IMR-90 (cell line): ENCODE measurements at regions not wholly inside any gene's neighbourhood (a gene's known extent, or its start where the extent isn't known, plus 50 kb on each side); places are given as distances from the start of the nearest gene placed in this dataset.

Experiments
- ATAC-seq: fragments of 200-7000 bp; cut with Tn5 transposase; 2 replicates; pipeline ENCODE4 v1.9.1; 2020; ENCODE audit warnings: low read depth, mild to moderate bottlenecking, moderate library complexity
- BruUV-seq: library from RNA; stranded (reverse); fragments of 400-500 nt; replicated peaks from 2 replicates; lab custom pipeline; 2021; lab: Mats Ljungman, UMichigan
- CTCF ChIA-PET: fragments of 300-600 bp; formaldehyde crosslinking; extraction: SDS; loops from one replicate; lab custom pipeline; 2021; ENCODE audit warnings: antibody characterized with exemption; lab: Yijun Ruan, JAX
- POLR2A ChIA-PET: fragments of 300-600 bp; sonication (Branson Sonifier 250); formaldehyde crosslinking; loops from one replicate; lab custom pipeline; 2022; ENCODE audit warnings: antibody characterized with exemption; ENCODE audit not compliant: unreplicated experiment; lab: Charles Lee
- DNase-seq: peaks from one replicate; pipeline ENCODE4 v3.0.0; 2013
- H2AFZ ChIP-seq: replicated peaks from 2 replicates; pipeline ENCODE3; 2013; ENCODE audit warnings: low read length, mild to moderate bottlenecking; ENCODE audit not compliant: poor library complexity
- H2AK5ac ChIP-seq: 2 replicates; pipeline ENCODE4 v1.6.1; 2013; ENCODE audit warnings: low read depth, low read length, inconsistent platforms
- H2AK9ac ChIP-seq: replicated peaks from 2 replicates; pipeline ENCODE3; 2013; ENCODE audit warnings: mild to moderate bottlenecking, low read depth, low read length, moderate library complexity; ENCODE audit not compliant: poor library complexity
- H2BK120ac ChIP-seq: 2 replicates; pipeline ENCODE4 v1.6.1; 2013; ENCODE audit warnings: low read depth, low read length, inconsistent platforms
- H2BK15ac ChIP-seq: 3 replicates; pipeline ENCODE4 v1.6.1; 2013; ENCODE audit warnings: low read depth, low read length, inconsistent platforms
- H2BK20ac ChIP-seq: 2 replicates; pipeline ENCODE4 v1.6.1; 2013; ENCODE audit warnings: low read depth, mild to moderate bottlenecking, inconsistent platforms, low read length, moderate library complexity
- H2BK5ac ChIP-seq: 2 replicates; pipeline ENCODE4 v1.6.1; 2013; ENCODE audit warnings: mild to moderate bottlenecking, low read depth, low read length, inconsistent platforms; ENCODE audit not compliant: poor library complexity, severe bottlenecking
- H3K14ac ChIP-seq: replicated peaks from 2 replicates; pipeline ENCODE4 v1.6.1; 2013; ENCODE audit warnings: low read depth, low read length, inconsistent platforms
- H3K18ac ChIP-seq: 2 replicates; pipeline ENCODE4 v1.6.1; 2013; ENCODE audit warnings: low read depth, low read length, control low read depth
- H3K23ac ChIP-seq: 2 replicates; pipeline ENCODE4 v1.6.1; 2013; ENCODE audit warnings: low read depth, low read length, inconsistent platforms
- H3K27ac ChIP-seq: 2 replicates; pipeline ENCODE4 v1.5.1; 2013; ENCODE audit warnings: mild to moderate bottlenecking, control low read depth, low read length; ENCODE audit not compliant: insufficient read depth
- H3K27me3 ChIP-seq: 2 replicates; pipeline ENCODE4 v1.6.1; 2013; ENCODE audit warnings: low read length; ENCODE audit not compliant: control insufficient read depth, insufficient read depth
- H3K36me3 ChIP-seq: 2 replicates; pipeline ENCODE4 v1.6.1; 2013; ENCODE audit warnings: low read length, mixed read lengths; ENCODE audit not compliant: control insufficient read depth, insufficient read depth
- H3K4ac ChIP-seq: 2 replicates; pipeline ENCODE4 v1.6.1; 2013; ENCODE audit warnings: low read depth, low read length, inconsistent platforms
- H3K4me1 ChIP-seq: 2 replicates; pipeline ENCODE4 v1.6.1; 2013; ENCODE audit warnings: low read length, mixed read lengths; ENCODE audit not compliant: control insufficient read depth, insufficient read depth
- H3K4me2 ChIP-seq: 2 replicates; pipeline ENCODE4 v1.6.1; 2013; ENCODE audit warnings: low read depth, mild to moderate bottlenecking, control low read depth, low read length, moderate library complexity
- H3K4me3 ChIP-seq: 2 replicates; pipeline ENCODE4 v1.5.1; 2013; ENCODE audit warnings: low read depth, mild to moderate bottlenecking, control low read depth, low read length, moderate library complexity; ENCODE audit not compliant: insufficient read depth
- H3K56ac ChIP-seq: 2 replicates; pipeline ENCODE4 v1.6.1; 2013; ENCODE audit warnings: low read length, inconsistent platforms; ENCODE audit not compliant: insufficient read depth; ENCODE audit errors: extremely low read depth
- H3K79me1 ChIP-seq, 2 experiments: 2 replicates each; pipeline ENCODE4 v1.6.1; 2013; ENCODE audit warnings: low read length in 2 of 2, inconsistent platforms in 1 of 2, low read depth in 1 of 2
- H3K9ac ChIP-seq: 2 replicates; pipeline ENCODE4 v1.6.1; 2013; ENCODE audit warnings: low read depth, low read length, control low read depth
- H3K9me1 ChIP-seq: 2 replicates; pipeline ENCODE4 v1.6.1; 2013; ENCODE audit warnings: low read length, inconsistent platforms; ENCODE audit not compliant: insufficient read depth
- H3K9me3 ChIP-seq: 2 replicates; pipeline ENCODE4 v1.6.1; 2013; ENCODE audit warnings: low read length; ENCODE audit not compliant: control insufficient read depth, insufficient read depth
- H4K20me1 ChIP-seq: 2 replicates; pipeline ENCODE4 v1.6.1; 2013; ENCODE audit warnings: low read length, inconsistent platforms; ENCODE audit not compliant: insufficient read depth
- H4K5ac ChIP-seq: 2 replicates; pipeline ENCODE4 v1.6.1; 2013; ENCODE audit warnings: mild to moderate bottlenecking, low read depth, low read length, control low read depth
- H4K8ac ChIP-seq, 2 experiments: 2 replicates each; pipeline ENCODE4 v1.6.1; 2013; ENCODE audit warnings: low read depth in 2 of 2, low read length in 2 of 2, control low read depth in 1 of 2, inconsistent platforms in 1 of 2
- H4K91ac ChIP-seq: 2 replicates; pipeline ENCODE4 v1.6.1; 2013; ENCODE audit warnings: low read depth, low read length, inconsistent platforms; ENCODE audit not compliant: insufficient read depth
- BHLHE40 ChIP-seq: fragments of 150-350 bp; IDR thresholded peaks from 2 replicates; pipeline ENCODE4 v1.6.1; 2016; ENCODE audit warnings: mild to moderate bottlenecking, low read depth, low read length
- CHD1 ChIP-seq: IDR thresholded peaks from 2 replicates; pipeline ENCODE4 v1.6.1; 2012; ENCODE audit warnings: low read depth, low read length, improper control_type of control experiment
- CTCF ChIP-seq: conservative IDR thresholded peaks from 2 replicates; pipeline ENCODE4 v1.5.1; 2012; ENCODE audit warnings: mild to moderate bottlenecking, low read depth, low read length, improper control_type of control experiment
- ELK1 ChIP-seq: fragments of 150-350 bp; IDR thresholded peaks from 2 replicates; pipeline ENCODE4 v1.6.1; 2016; ENCODE audit warnings: low read depth, mild to moderate bottlenecking, low read length, moderate library complexity, borderline replicate concordance
- FOS ChIP-seq: fragments of 150-350 bp; IDR thresholded peaks from 2 replicates; pipeline ENCODE4 v1.6.1; 2016; ENCODE audit warnings: low read depth, low read length
- MAFK ChIP-seq: IDR thresholded peaks from 2 replicates; pipeline ENCODE4 v1.6.1; 2012; ENCODE audit warnings: low read depth, low read length, improper control_type of control experiment
- MXI1 ChIP-seq: IDR thresholded peaks from 2 replicates; pipeline ENCODE4 v1.6.1; 2012; ENCODE audit warnings: low read depth, mild to moderate bottlenecking, low read length, moderate library complexity, borderline replicate concordance
- NFE2L2 ChIP-seq: fragments of 150-350 bp; IDR thresholded peaks from 2 replicates; pipeline ENCODE4 v1.6.1; 2016; ENCODE audit warnings: low read depth, mild to moderate bottlenecking, low read length
- RAD21 ChIP-seq: IDR thresholded peaks from 2 replicates; pipeline ENCODE4 v1.6.1; 2012; ENCODE audit warnings: low read length, improper control_type of control experiment
- RCOR1 ChIP-seq: IDR thresholded peaks from 2 replicates; pipeline ENCODE4 v1.6.1; 2012; ENCODE audit warnings: mild to moderate bottlenecking, low read length, improper control_type of control experiment; ENCODE audit not compliant: insufficient replicate concordance
- RFX5 ChIP-seq: IDR thresholded peaks from 2 replicates; pipeline ENCODE4 v1.8.0; 2012; ENCODE audit warnings: low read depth, mild to moderate bottlenecking, low read length, moderate library complexity
- SMC3 ChIP-seq: fragments of 150-350 bp; IDR thresholded peaks from 2 replicates; pipeline ENCODE4 v1.6.1; 2016; ENCODE audit warnings: low read depth, mild to moderate bottlenecking, antibody characterized with exemption, low read length, moderate library complexity
- WGBS, 2 experiments: methylation state at CpG; one replicate each; pipeline versions ENCODE4 v1.1.5 to v1.1.7; 2013; ENCODE audit warnings: missing lambda C conversion rate in 2 of 2; ENCODE audit not compliant: insufficient read length in 1 of 2; ENCODE audit errors: extremely low coverage in 2 of 2; 5-methylcytosine and 5-hydroxymethylcytosine counted together
- dilution Hi-C: fragments of 300-500 bp; cut with HindIII; formaldehyde crosslinking; loops from one replicate; pipeline ENCODE4 v1.14.3; 2018; ENCODE audit warnings: low sequenced_read_pairs; ENCODE audit not compliant: unreplicated experiment
- in situ Hi-C: fragments of 300-500 bp; cut with MboI; formaldehyde crosslinking; loops from 3 replicates; pipeline ENCODE4 v1.14.3; 2019; ENCODE audit warnings: low sequenced_read_pairs, inconsistent platforms, mixed read lengths
- intact Hi-C: fragments of 100-400 bp; cut with micrococcal nuclease; formaldehyde crosslinking; loops from 2 replicates; pipeline ENCODE4 v1.10.0; 2022

GRCh38 chr2:151178207-151178606 lies 83.5 kb downstream of the RBM43 start:
- ATAC-seq: no peak
- Histone ChIP-seq H2BK15ac (no peak overlapping the region), H2AK9ac (no peak overlapping the region), H4K91ac (no peak overlapping the region), H3K18ac (no peak overlapping the region), H3K79me1 (no peaks in the 10 kb centered on the region), H3K27ac (no peak overlapping the region), H2AFZ (no peak overlapping the region), H3K9me1 (no peaks in the 10 kb centered on the region), H2AK5ac (no peak overlapping the region), H2BK5ac (no peak overlapping the region), H3K9ac (no peak overlapping the region), H3K4ac (no peak overlapping the region), H4K5ac (no peak overlapping the region), H3K4me3 (no peak overlapping the region), H2BK20ac (no peak overlapping the region), H3K27me3 (peaks cover 21% of the 10 kb centered on the region), H3K4me2 (no peak overlapping the region), H2BK120ac (no peak overlapping the region), H4K20me1 (no peaks in the 10 kb centered on the region), H3K36me3 (no peaks in the 10 kb centered on the region), H3K56ac (no peak overlapping the region), H3K9me3 (no peaks in the 10 kb centered on the region), H3K14ac (no peak overlapping the region), H3K23ac (no peak overlapping the region), H3K4me1 (no peaks in the 10 kb centered on the region), H4K8ac (no peak overlapping the region)
- no peak for DNase-seq
- ChIA-PET POLR2A (no interaction called here), CTCF (no interaction called here)
- intact Hi-C loops: no loop called here
- dilution Hi-C loops: no loop called here
- no TSS peak for BruUV-seq
- in situ Hi-C loops: no loop called here
- WGBS, 2 experiments: no CpG with 5 or more reads among the region's 5 CpGs
- TF ChIP-seq SMC3 (no peak), NFE2L2 (no peak), CHD1 (no peak), RAD21 (no peak), BHLHE40 (no peak), ELK1 (no peak), MXI1 (no peak), FOS (no peak), MAFK (no peak), RCOR1 (no peak), RFX5 (no peak), CTCF (no peak)
